Activated naive CD4-positive, alpha-beta T cell treated with anti-CD3 and anti-CD28 coated beads, Interleukin-2, amount 50 U/mL, for 16 hours (primary cell): ENCODE measurements at regions not wholly inside any gene's neighbourhood (a gene's known extent, or its start where the extent isn't known, plus 50 kb on each side); places are given as distances from the start of the nearest gene placed in this dataset.

Experiments
- DNase-seq: peaks from one replicate; pipeline ENCODE4 v3.0.0-alpha.2; 2020

DNA sequence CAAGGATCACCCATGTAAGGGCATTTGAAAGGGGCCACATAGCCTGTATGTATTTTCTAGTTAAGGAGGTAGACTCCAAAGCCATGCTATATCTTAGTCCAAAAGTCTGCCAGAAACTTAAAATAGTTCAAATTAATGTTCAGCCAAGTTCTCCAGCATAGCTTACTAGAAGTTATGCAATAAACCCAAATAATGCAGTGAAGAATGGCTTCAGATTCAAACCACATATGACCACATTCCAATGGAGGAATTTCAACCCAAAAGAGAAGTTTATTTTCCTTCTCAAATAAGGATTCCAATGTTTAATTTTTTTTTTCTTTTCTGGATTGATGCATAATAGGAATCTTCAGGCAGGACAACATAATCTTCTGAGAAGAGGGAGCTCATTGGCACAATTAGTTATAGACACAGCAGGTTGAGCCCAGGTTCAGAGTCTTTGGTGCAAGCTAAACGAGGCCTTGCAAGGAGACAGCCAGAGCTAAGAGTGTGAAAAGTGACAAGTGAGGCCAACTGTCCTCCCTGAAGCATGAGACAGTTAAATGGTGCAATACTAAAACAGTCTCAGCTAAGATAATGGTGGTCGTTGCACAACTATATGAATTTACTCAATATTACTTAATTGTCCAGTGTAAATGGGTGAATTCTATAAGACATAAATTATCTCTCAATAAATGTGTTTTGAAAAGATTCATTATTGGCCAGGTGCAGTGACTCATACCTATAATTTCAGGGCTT lies 598.8 kb upstream of the CDH4 start:
- no peak for DNase-seq

DNA sequence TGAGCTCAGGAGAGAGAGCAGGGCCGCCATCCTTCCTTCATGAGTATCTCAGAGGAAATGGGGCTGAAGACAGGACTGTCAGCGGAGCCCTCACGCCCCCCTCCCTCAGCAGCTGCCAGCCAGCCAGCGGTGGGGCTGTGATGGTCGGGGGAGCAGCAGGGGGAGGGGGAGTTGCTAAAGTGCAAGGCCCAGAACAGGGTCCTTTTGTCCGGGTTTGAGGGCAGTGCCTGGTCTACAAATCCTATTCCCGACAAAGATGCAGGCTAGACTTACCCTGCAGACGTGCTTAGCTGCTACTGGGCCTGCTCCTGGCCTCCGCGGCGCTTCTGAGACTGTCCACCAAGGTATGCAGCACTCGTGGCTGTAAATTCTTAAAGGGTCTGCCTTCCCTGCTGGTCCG lies 593.4 kb upstream of the CDH4 start:
- DNase-seq: no peak

DNA sequence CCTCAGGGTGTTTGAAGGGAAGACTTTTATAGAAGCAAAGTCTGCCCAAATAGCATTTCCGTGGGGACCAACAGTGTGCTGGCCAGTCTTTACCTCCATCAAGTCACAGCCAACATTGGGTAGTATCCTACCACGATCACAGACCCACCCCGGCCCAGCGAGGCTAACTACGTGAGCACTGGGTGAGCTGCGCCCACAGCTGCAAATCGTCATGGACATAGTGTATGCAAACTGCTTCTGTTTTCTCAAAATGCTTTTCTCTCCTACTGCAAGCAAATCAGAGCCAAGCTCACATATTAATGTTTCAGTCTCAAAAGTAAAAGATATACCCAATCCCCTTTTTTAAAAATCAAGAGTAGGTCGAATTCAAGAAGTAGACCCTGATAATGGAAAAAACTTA lies 592.8 kb upstream of the CDH4 start:
- no peak for DNase-seq

DNA sequence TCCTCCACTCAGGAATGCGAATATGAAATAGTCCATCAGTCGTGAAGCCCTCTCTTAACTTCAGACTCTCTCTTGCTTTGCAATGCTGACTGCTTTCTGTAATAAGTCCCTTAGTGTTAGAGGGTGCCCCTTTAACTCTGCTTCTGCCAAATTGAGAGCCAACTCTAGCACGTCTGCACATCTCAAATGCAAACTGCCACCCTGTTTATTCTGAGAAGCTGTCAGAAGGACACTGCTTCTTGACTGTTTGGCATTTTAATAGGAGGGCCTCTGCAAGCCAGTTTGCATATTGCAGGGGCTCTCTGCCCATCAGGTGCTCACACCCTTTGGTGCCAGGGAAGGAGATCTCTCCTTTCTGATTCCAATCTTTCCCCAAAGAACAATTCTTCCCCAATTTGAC lies 589.8 kb upstream of the CDH4 start:
- no peak for DNase-seq

DNA sequence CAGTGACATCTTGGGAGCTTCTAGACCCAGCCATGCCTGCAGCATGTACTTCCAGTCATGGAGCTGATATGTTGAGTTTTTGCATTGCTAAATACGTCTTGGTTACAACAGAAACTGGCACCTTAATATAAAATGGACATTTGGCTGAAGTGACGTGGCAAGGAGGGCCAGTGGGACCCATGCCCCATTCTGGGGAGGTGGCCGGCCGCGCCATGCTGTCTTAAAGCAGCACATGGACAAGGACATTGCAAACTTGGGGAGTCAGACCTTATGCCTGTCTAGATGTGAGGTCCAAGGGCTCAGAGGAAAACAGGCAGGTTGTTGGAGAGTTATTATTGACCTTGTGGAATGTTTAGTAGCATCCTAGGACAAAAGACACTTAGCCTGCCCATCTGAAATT lies 588.0 kb upstream of the CDH4 start:
- no peak for DNase-seq

DNA sequence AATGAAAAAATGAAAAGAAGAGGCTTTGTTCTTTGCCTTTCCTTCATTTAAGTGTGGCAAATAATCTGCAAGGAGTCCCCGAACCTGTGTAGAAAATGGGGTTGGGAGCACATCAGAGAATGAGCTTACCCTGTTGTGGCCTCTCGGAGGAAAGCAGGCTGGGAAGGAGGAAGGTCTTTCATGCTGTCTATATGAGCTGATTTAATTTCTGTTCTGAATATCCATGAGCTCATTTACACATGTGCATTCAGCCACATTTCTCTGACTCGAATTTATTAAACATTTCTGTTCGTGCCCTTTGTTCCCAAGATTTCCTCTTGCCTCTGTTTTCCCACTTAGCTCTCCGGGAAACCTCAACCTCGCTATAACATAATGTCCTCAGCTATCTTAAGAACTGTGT lies 584.4 kb upstream of the CDH4 start:
- no peak for DNase-seq

DNA sequence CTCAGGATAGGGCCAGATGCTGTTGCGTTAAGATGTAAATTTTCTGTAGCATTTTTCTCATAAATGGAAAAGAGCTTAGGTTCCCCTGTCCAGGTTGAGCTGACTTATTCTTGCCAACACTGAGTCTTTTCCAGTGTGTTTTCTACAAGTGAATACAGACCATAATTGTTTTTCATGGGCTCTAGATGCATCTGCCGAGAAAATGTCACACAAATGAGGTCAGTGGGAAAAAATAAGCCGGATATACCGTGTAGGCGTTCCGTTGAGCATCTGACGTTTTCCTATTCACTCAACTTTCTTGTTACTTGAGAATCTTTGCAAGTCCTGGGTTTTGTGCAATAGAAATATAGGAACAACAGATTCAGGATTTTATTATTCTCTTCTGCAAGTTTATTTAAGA lies 582.9 kb upstream of the CDH4 start:
- DNase-seq: no peak

DNA sequence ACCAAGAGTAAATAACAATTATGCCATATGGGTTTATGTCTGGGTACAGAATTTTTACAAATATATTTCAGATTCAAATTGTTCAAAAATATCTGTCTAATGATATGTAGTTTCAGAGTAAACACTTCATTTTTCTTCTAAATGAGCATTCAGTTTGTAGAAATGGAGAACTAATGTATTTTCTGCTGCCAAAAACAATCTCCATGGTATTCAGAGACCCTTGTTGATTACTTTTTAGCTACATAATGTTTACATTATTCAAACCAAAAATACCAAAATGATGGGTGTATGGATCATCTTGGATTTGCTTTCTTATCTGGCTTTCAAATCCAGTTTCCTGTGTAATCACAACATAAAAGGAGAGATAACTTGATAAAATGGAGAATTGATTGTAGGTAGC lies 576.0 kb upstream of the CDH4 start:
- no peak for DNase-seq

DNA sequence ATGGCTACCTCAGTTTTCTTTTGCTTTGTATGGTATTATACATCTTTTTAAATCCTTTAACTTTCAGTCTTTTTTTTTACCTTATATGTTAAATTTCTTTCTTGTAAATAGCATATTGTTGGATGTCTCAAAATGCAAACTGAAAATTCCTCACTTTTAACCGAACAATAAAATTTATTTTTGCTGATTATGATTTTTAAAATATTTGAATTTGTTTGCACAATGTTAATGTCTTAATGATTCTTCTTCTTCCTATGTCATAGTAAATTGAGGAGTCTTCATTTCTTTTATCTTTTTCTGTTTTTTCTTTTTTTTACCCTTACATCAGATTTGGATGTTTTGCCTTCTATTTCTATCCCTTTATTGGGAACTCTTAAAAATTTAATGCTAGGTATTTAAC lies 574.2 kb upstream of the CDH4 start:
- DNase-seq: no peak

DNA sequence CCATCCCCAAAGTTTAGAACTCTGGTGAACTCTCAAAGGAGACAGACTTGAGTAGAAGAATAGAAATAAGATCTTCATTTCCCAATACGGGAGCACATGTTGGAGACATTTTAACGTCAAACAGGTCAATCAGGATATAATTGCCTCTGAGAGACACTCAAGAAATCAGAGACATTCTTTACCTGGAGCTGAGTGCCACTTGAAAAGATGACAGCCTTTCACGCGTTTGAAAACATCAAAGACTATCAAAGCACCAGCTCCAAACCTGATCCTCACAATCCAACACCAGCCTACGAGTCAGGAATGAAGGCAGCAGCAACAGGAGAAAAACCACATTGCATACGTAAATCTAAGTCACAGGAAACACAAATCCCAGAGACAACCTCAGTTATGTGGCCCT lies 571.5 kb upstream of the CDH4 start:
- DNase-seq: no peak

DNA sequence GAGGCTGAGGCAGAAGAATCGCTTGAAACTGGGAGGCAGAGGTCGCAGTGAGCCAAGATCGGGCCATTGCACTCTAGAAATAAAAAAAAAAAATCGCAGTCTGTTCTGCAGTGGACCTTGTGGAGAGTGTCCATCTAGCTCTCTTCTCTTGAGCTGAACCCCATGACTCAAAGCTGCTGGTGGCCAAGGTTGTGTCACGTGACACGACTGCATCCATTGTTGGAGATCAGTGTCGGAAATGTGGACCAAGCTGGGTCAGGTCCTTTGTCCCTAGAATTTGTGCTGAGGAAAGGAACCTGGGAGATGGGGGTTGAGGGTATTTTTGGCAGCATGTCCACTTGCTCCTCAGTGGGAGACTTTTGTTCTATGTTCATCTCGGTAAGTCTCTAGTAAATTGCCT lies 564.8 kb upstream of the CDH4 start:
- no peak for DNase-seq

DNA sequence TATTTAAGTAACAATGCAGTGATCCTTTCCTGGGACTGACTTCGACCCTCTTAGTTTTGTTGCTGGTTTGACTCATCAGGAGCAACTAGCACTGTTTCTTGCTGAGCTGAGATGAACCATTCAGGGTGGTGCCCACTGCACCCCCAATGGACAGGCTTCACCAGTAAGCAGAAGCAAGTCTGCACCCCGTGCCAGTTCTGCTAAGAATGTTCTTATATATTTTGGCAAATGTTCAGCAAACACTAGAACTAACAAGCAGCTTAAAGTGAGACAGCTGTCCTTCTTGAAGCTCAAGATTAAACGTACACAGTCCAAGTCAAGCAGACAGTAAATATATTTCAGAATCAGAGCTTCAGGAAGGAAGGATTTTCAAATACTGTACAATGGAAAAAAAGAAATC lies 561.3 kb upstream of the CDH4 start:
- DNase-seq: no peak

DNA sequence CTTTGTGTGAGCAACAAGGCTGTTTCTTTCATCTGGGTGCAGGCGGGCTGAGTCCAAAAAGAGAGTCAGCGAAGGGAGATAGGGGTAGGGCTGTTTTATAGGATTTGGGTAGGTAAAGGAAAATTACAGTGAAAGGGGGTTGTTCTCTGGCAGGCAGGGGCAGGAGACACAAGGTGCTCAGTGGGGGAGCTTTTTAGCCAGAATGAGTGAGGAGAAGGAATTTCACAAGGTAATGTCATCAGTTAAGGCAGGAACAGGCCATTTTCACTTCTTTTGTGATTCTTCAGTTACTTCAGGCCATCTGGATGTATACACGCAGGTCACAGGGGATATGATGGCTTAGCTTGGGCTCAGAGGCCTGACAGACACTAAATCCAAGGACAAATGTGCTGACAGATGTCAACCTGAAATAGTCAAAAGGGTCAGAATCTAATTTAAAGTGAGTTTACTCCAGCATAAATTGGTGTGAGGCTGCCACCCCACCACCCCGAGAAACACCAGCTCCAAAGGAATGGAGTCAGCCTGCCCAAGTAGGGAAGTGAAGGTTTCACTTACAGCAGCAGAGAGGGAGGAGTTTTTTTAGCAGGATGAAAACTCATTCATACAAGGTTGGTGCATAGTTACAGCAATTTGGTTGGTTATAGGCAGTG lies 560.0 kb upstream of the CDH4 start:
- DNase-seq: no peak

DNA sequence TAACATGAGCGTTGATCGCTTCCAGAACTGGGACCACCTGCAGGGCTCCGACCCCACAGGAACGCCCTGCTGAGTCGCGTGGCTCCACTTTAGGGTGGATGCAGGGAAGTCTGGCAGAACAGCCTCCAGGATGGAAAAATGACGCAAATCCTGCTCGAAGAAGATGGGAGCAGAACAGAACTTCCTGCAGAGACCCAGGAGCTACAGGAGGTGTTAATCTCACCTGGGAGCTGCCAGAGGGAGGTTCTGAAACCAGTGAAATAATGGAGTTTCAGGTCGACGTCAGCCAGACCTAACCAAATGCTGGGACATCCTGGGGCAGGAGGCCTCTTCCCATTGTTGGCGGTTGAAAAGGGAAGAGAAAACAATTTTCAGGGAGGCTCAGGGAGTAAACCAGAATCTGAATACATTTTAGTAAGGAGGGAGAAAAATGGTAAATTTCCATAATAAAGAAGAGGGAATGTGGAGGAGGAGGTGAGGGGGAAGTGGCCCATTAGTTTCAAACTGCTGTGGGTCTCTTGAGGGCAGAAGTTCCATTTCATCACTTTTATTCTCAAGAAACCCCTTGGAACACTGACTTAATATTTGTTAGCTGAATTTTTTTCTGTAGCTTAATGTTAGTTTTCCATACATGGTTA lies 558.4 kb upstream of the CDH4 start:
- DNase-seq: no peak

DNA sequence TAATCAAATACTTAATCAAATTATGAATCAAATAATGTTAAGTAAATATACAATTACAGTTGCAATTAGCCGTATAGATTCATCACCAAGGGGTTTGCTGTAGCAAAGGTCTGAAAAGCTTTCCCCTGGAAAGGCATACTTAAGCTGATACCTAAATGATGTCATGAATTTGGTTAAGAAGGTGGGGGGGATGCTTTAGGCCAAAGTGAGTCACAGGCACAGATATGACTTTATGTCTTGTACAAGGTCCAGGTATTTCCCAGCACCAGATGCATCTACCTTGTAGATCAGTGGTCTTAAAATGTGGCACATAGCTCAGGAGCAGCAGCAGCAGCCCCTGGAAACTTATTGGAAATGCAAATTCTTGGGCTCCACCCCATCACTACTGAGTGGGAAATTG lies 557.3 kb upstream of the CDH4 start:
- no peak for DNase-seq

DNA sequence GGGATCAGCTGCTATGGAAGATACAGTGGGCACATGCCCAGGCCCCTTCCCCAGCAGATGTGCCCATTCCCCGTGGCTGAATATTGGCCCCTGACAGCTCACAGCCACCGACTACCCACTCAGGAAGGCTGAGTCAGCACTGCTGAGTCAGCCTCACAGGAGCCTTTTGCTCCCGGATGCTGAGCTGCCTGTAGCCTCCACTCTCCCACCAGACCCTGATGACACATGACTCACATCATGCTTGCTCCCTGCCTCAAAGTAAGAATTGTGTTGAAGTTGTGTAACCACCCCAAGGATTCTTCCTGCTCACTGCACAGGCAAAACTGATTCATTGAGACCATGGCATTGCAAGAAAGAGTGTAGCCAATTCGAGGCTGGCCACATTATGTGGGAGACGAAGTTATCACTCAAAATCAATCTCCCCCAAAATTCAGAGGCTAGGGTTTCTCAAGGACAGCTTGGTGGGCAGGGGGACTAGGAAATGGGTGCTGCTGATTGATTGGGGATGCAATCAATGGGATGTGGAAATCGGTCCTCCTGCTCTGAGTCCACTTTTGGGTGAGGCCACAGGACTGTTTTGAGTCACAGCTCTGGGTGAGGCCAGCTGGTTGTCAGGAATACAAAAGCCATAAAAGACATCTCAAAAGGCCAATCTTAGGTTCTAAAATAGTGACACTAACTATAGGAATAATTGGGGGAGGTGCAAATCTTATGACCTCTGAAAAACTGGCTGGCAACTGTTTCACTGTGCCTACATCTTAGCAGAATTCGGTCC lies 556.6 kb upstream of the CDH4 start:
- no peak for DNase-seq

DNA sequence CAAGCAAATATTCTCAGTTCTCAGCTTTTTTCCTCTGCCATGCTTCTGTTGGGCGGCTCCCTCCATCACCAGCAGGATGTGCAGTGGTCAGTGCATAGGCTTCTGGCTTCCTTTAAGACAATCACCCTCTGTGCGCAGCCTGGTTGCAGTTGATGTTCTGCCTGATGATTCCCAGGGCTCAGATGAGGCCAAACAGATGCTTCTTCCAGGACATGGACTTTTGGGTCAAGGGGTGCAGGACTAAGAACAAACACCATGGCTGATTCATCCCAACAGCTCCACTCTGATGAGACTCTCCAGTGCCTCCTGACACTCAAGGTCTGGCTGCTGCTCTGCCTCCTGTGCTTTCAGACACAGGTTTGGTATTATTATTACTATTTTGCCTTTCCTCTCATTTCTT lies 554.8 kb upstream of the CDH4 start:
- DNase-seq: no peak

DNA sequence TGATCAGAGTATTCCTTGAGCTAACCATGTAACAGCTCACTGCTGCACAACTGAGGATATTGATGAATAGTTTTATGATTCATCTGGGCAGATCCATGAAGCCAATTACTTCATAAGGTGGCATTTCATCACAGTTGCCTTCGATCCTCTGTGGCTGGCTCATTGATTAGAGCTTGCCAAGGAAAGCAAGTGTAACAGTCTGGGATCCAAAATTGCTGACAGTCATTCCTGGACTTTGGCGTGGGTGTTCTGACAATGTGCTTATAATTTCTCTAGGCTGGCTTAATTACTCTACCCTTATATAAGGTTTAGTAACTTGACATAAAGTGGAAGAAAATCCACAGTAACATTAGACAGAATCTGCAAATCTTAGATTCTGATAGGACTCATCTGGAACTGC lies 551.3 kb upstream of the CDH4 start:
- no peak for DNase-seq

DNA sequence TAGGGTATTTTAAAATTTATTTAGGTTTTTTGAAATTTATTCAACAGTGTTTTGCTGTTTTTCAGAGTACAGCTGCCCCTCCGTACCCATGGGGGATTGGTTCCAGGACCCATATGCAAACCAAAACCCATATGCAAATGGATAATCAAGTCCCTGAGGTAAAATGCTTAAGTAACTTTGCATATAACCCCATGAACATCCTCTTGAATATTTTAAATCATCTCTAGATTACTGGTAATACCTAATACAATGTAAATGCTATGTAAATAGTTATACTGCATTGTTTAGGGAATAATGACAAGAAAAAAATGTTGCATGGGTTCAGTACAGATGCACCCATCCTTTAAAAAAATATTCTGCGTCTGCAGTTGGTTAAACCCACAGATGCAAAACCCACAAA lies 547.9 kb upstream of the CDH4 start:
- no peak for DNase-seq

DNA sequence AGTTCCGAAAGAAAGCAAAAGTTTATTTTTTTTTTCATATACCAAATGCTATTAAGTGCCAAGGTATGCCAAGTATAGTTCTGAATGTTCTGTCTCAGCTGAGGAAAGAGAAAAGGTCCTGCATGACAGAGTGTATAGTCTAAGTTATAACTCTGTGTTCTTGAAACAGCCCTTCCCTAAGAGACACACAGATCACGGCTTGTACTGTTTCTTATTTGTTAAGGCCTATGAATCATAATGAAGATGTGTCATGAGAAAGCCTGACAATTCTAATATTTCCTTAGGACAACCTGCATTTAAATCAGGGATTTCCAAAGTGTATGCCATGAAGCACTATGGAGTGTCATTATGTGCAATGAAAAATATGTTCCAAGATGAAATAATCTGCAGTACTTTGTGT lies 538.7 kb upstream of the CDH4 start:
- DNase-seq: no peak

DNA sequence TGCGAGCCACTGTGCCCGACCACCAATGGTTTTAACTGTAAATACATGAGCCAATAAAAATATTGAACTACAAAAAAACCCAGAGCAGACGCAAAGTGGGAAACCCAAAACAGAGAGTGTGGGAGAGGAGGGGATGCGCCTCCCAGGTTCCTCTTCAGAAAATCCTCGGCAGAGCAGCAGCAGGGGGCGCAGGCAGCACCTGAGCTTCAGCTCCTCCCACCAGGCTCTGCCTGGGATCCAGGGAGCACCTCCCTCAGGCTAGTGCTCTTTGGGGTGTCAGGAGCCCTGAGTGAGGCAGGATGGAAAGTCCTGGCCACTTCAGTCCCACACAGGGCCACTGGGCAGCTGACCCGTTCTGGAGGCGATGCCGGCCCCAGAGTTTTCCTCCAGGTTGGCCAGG lies 536.9 kb upstream of the CDH4 start:
- no peak for DNase-seq

DNA sequence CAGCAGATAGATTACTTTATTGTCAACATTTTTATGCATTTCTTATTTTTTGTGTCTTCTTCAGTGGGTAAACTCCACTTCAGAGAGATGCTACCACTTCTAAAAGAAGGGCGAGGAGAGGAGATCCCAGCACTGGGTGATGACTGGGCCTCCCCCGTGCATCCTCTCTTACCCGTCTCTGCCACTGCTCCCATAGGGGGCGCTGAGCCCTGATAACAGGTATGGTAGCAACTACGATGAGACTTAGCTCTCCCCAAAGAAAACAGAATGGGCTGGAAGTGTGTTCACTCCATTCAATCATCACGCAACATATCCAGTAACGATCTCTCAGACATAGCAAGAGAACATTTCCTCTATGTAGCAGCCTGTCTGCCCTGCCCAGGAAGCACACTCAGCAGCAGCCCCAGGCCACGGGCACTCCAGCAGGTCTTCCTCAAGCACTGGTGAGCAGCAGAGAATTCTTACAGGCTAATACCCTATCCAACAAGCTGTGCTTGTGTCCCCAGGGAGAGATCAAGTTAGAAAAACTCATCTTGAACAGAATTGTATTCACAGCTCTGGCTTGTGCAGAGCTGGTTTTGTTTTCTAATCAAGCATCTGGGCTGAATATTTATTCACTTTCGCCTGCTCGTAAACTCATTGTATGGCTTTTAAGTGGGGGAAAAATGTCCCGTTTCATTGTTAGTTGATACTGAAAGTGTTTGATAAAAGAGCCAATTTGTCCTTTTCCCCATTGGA lies 533.1 kb upstream of the CDH4 start:
- DNase-seq: no peak

DNA sequence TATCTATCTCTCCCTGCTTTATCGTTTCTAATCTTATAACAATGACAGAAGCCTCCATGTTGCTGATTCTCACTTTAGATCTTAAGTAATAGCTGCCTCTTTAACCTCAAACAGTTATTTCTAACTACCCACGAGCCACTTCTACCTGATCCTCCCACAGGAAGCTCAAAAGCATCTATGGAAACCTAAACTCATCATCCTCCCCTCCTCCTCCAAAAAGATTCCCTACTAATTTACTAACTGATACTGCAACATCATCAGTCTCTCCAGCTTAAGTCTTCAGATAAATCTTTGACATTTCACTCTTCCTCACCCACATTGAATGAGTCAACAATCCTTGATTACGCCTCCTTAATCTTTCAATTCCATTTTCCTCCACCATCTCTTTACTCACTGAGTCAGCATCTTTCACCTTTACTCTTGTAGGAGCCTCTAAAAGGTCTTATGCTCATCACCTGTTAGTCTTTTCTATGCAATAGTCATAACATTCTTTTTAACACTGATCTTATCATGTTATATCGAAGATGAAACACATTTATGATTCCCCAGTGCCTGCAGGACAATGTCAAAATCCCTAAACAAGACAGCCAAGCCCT lies 526.7 kb upstream of the CDH4 start:
- no peak for DNase-seq
